ENCODE measurements at regions not wholly inside any gene's neighbourhood (a gene's known extent, or its start where the extent isn't known, plus 50 kb on each side); places are given as distances from the start of the nearest gene placed in this dataset.
A peak's percentile ranks its signal among the peaks of the same experiment; 100 is the strongest.
"Not testable (repeated sequence)": the region's sequence is repeated elsewhere in the genome, so short reads cannot be mapped to it uniquely, and the experiment has no call there.

GRCh38 chr10:36759141-36759805, 366.1 kb upstream of the ANKRD30A start:
- no peak for DNase-seq

GRCh38 chr10:36748128-36748871, 377.1 kb upstream of the ANKRD30A start:
- no peak for DNase-seq

GRCh38 chr10:36739884-36740445, 385.4 kb upstream of the ANKRD30A start:
- no peak for DNase-seq

GRCh38 chr10:36738738-36739431, 386.5 kb upstream of the ANKRD30A start:
- DNase-seq: no peak

GRCh38 chr10:36736311-36736710, 389.1 kb upstream of the ANKRD30A start:
- peak; percentile 2 for DNase-seq

- not testable (repeated sequence) for DNase-seq
Measured at GRCh38 chr10:36734590-36734989, 390.8 kb upstream of the ANKRD30A start.

- no peak for DNase-seq
Measured at GRCh38 chr10:36730316-36730715, 395.1 kb upstream of the ANKRD30A start.

GRCh38 chr10:36728626-36729025, 396.8 kb upstream of the ANKRD30A start:
- no peak for DNase-seq

GRCh38 chr10:36725581-36726520, 399.5 kb upstream of the ANKRD30A start:
- peak; percentile 85 for DNase-seq

- DNase-seq: no peak
Measured at GRCh38 chr10:36722777-36723176, 402.6 kb upstream of the ANKRD30A start.

- DNase-seq: no peak
Measured at GRCh38 chr10:36721871-36722270, 403.5 kb upstream of the ANKRD30A start.

GRCh38 chr10:36720895-36721294, 404.5 kb upstream of the ANKRD30A start:
- DNase-seq: no peak

- DNase-seq: no peak
Measured at GRCh38 chr10:36717118-36717517, 408.3 kb upstream of the ANKRD30A start.

GRCh38 chr10:36716291-36716690, 409.1 kb upstream of the ANKRD30A start:
- no peak for DNase-seq

GRCh38 chr10:36712695-36713094, 412.7 kb upstream of the ANKRD30A start:
- no peak for DNase-seq

GRCh38 chr10:36711361-36711760, 414.0 kb upstream of the ANKRD30A start:
- DNase-seq: no peak

- no peak for DNase-seq
Measured at GRCh38 chr10:36704124-36704523, 421.3 kb upstream of the ANKRD30A start.

GRCh38 chr10:36703179-36703578, 422.2 kb upstream of the ANKRD30A start:
- no peak for DNase-seq

- no peak for DNase-seq
Measured at GRCh38 chr10:36700123-36700522, 425.3 kb upstream of the ANKRD30A start.

- DNase-seq: no peak
Measured at GRCh38 chr10:36692759-36693158, 432.6 kb upstream of the ANKRD30A start.

- DNase-seq: no peak
Measured at GRCh38 chr10:36688717-36689116, 436.7 kb upstream of the ANKRD30A start.

GRCh38 chr10:36683421-36683820, 442.0 kb upstream of the ANKRD30A start:
- DNase-seq: no peak
